ENCODE measurements at regions not wholly inside any gene's neighbourhood (a gene's known extent, or its start where the extent isn't known, plus 50 kb on each side); places are given as distances from the start of the nearest gene placed in this dataset.

DNA sequence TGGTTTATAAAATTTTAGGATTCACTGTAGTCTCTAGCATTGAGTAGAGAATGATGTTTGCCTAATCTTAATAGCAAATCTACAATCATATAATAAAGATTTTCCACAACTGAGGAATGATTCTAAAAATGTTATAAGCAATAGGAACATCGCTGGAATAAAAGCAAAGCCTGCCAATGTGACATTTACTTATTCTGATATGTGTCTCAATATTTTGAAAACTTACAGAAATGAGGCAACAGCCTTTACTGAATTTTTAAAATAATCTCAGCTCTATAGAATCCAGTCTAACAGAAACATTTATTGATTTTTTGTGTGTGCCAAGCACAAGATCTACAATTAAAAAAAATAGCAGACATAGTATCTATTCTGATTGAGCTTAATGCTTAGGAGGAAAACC lies 303.7 kb upstream of the CCDC179 start:
- no peaks in the 10 kb centered on the region for H3K9me3 Mint-ChIP-seq
- no peak overlapping the region for H3K27ac Mint-ChIP-seq
- TF ChIP-seq, protein P1, sequence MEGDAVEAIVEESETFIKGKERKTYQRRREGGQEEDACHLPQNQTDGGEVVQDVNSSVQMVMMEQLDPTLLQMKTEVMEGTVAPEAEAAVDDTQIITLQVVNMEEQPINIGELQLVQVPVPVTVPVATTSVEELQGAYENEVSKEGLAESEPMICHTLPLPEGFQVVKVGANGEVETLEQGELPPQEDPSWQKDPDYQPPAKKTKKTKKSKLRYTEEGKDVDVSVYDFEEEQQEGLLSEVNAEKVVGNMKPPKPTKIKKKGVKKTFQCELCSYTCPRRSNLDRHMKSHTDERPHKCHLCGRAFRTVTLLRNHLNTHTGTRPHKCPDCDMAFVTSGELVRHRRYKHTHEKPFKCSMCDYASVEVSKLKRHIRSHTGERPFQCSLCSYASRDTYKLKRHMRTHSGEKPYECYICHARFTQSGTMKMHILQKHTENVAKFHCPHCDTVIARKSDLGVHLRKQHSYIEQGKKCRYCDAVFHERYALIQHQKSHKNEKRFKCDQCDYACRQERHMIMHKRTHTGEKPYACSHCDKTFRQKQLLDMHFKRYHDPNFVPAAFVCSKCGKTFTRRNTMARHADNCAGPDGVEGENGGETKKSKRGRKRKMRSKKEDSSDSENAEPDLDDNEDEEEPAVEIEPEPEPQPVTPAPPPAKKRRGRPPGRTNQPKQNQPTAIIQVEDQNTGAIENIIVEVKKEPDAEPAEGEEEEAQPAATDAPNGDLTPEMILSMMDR (IDR thresholded peaks at IDR 0.05): no peak
- H3K27me3 Mint-ChIP-seq (ENCODE audit: insufficient read depth): peaks cover 5% of the 10 kb centered on the region; the same call in 1 of the 2 replicates
- DNase-seq: no peak
- no peaks in the 10 kb centered on the region for H3K4me1 Mint-ChIP-seq (ENCODE audit: low read depth)
- H3K36me3 Mint-ChIP-seq (ENCODE audit: low read depth): no peaks in the 10 kb centered on the region
- H3K4me3 Mint-ChIP-seq: no peak overlapping the region

DNA sequence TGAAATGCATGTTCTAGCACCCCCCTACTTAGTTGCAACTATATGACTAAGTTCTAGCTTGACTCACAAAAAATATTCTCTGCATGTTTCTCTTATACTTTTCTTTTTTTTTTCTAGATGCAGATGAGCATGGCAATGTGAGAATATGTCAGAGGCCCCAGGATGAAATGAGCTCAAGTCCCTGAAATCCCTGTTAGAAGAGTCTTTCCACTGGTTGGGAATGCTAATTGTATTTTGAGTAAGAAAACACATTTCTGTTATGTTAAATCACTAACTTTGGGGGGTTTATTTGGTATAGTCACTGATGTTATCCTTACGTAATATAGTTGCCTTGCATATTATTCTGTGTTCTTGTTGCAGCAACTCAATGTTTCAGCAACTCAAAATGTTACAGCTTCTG lies 306.1 kb upstream of the CCDC179 start:
- Mint-ChIP-seq H3K4me3 (no peak overlapping the region), H3K27ac (no peak overlapping the region), H3K9me3 (no peaks in the 10 kb centered on the region), H3K27me3 (ENCODE audit: insufficient read depth) (peaks cover 3% of the 10 kb centered on the region; the same call in 1 of the 2 replicates), H3K36me3 (ENCODE audit: low read depth) (no peaks in the 10 kb centered on the region), H3K4me1 (ENCODE audit: low read depth) (no peaks in the 10 kb centered on the region)
- TF ChIP-seq, protein P1 (IDR thresholded peaks at IDR 0.05): no peak
- no peak for DNase-seq

DNA sequence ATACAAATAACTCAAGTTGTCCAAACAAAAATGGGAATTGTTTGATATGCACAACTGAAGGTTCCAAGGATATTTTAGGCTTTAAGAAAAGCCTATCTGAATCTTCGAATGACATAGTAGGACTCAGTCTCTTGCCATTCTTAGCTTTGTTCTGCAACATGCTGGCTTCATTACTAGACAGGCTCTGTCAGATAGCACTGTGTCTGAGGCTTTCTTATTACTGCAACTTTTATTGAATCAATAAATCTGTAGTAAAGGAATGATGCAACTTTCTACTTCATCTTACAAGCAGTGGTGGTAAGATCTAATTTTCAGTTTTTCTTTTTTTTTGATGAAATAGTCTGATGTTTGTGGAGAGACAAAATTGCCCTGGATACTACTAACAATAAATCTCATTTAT lies 319.3 kb upstream of the CCDC179 start:
- Mint-ChIP-seq H3K9me3 (no peaks in the 10 kb centered on the region), H3K27ac (no peak overlapping the region), H3K36me3 (ENCODE audit: low read depth) (0 out of 2 replicates have a peak, but pooled peaks cover 3% of the 10 kb centered on the region), H3K4me3 (no peak overlapping the region), H3K4me1 (ENCODE audit: low read depth) (peaks cover 3% of the 10 kb centered on the region; the same call in 1 of the 2 replicates), H3K27me3 (ENCODE audit: insufficient read depth) (peaks cover 2% of the 10 kb centered on the region)
- no peak for DNase-seq
- TF ChIP-seq, protein P1 (IDR thresholded peaks at IDR 0.05): no peak

DNA sequence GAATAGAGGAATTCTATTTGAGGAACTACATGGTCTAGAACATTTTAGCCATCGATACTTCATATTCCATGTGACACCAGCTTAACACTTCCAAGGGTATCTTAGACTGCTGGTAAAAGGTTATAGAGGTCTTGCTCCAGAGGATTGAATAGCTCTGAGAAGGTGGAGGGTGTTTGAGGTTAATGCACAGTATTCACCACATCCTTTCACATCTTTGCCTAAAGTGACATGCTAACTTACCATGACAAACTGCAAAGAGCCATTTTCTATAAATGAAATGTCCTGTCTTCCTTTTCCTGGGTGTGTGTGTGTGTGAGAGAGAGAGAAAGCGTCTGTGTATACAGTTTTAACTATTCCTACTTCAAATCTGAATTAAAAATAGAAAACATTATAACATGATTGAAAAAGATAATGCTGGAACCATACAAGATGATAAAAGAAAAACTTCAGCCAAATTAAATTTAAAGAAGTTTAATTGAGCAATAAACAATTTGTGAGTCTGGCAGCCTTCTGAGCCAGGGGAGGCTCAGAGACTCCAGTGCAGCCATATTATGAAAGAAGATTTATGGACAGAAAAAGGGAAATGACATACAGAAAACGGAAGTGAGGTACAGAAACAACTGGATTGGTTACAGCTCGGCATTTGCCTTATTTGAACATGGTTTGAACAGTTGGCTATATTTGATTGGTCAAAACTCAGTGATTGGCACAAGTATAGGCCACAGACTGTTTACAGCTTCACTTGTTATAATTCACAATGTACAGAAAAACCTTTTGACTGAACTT lies 320.9 kb upstream of the CCDC179 start:
- Mint-ChIP-seq H3K36me3 (ENCODE audit: low read depth) (0 out of 2 replicates have a peak, but pooled peaks cover 3% of the 10 kb centered on the region), H3K4me3 (no peak overlapping the region), H3K27me3 (ENCODE audit: insufficient read depth) (no peaks in the 10 kb centered on the region; the same call in 1 of the 2 replicates), H3K4me1 (ENCODE audit: low read depth) (peaks cover 10% of the 10 kb centered on the region; the same call in 1 of the 2 replicates), H3K27ac (no peak overlapping the region), H3K9me3 (no peaks in the 10 kb centered on the region)
- TF ChIP-seq, protein P1 (IDR thresholded peaks at IDR 0.05): no peak
- DNase-seq: no peak

DNA sequence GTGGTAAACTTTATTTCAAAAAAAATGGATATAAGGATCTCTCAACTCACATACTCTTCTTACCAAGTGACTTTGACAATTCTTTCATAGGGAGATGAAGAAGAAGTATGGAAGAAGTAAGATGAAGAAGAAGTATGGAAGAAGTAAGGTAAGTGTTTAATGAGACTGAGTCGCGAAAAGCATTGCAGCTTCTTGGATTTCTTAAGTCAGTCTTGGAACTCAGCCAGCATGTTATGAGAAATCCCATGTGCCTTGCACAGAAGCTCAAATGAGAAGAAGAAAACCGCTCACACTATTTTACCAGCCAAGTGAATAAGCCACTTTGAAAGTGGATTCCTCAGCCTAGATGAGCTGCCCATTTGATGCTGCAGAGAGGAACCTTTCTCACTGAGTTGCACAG lies 332.0 kb upstream of the CCDC179 start:
- H3K27me3 Mint-ChIP-seq (ENCODE audit: insufficient read depth): peaks cover 6% of the 10 kb centered on the region; the same call in 1 of the 2 replicates
- no peaks in the 10 kb centered on the region for H3K36me3 Mint-ChIP-seq (ENCODE audit: low read depth)
- DNase-seq: no peak

More for the DNA sequence above, 332.0 kb upstream of the CCDC179 start:
- no peak overlapping the region for H3K27ac Mint-ChIP-seq
- no peak overlapping the region for H3K4me3 Mint-ChIP-seq
- H3K4me1 Mint-ChIP-seq (ENCODE audit: low read depth): no peaks in the 10 kb centered on the region
- TF ChIP-seq, protein P1 (IDR thresholded peaks at IDR 0.05): no peak
- H3K9me3 Mint-ChIP-seq: no peaks in the 10 kb centered on the region

All from HFFc6 (cell line).